Naive B cell (primary cell): ENCODE measurements at regions not wholly inside any gene's neighbourhood (a gene's known extent, or its start where the extent isn't known, plus 50 kb on each side); places are given as distances from the start of the nearest gene placed in this dataset.
A peak's percentile ranks its signal among the peaks of the same experiment; 100 is the strongest.

ENCODE experiments used
- ATAC-seq, 2 donors: fragments of 150-1000 bp; cut with Tn5 transposase; 2 replicates each; pipeline ENCODE4 v1.10.0; 2021; ENCODE audit warnings: low read depth in 2 of 2, mild to moderate bottlenecking in 2 of 2, moderate library complexity in 2 of 2
- DNase-seq: peaks from one replicate; pipeline ENCODE4 v3.0.0; 2022
- H3K27ac Mint-ChIP-seq, 6 donors: one replicate each; pipeline ENCODE4 v1.8.0; 2020 to 2022; ENCODE audit warnings: mild to moderate bottlenecking in 6 of 6, mixed read lengths in 6 of 6, moderate library complexity in 5 of 6, inconsistent platforms in 2 of 6
- H3K27me3 Mint-ChIP-seq, 3 donors: one replicate each; pipeline ENCODE4 v1.8.0; 2021 to 2022; ENCODE audit warnings: mixed read lengths in 3 of 3, mild to moderate bottlenecking in 1 of 3
- H3K36me3 Mint-ChIP-seq, 2 donors: one replicate each; pipeline ENCODE4 v1.8.0; 2020 to 2022; ENCODE audit warnings: mixed read lengths in 2 of 2, inconsistent platforms in 1 of 2, mild to moderate bottlenecking in 1 of 2
- H3K4me1 Mint-ChIP-seq, 3 donors: one replicate each; pipeline ENCODE4 v1.8.0; 2020 to 2022; ENCODE audit warnings: mixed read lengths in 3 of 3, inconsistent platforms in 1 of 3, mild to moderate bottlenecking in 1 of 3, moderate library complexity in 1 of 3
- H3K4me3 Mint-ChIP-seq, 8 donors: one replicate each; pipeline ENCODE4 v1.8.0; 2020 to 2022; ENCODE audit warnings: mild to moderate bottlenecking in 8 of 8, mixed read lengths in 8 of 8, moderate library complexity in 8 of 8, inconsistent platforms in 2 of 8
- H3K9me3 Mint-ChIP-seq, 7 donors: one replicate each; pipeline ENCODE4 v1.8.0; 2020 to 2022; ENCODE audit warnings: mixed read lengths in 7 of 7, mild to moderate bottlenecking in 5 of 7, inconsistent platforms in 2 of 7, moderate library complexity in 1 of 7

GRCh38 chr4:32226204-32226603 is 1506.0 kb downstream of the PCDH7 start:
- Mint-ChIP-seq H3K9me3 (peaks cover 0 to 3% (median 0%) of the 10 kb centered on the region in 7 donors), H3K4me3 (no peak overlapping the region), H3K4me1 (no peaks in the 10 kb centered on the region), H3K27me3 (no peaks in the 10 kb centered on the region), H3K36me3 (no peaks in the 10 kb centered on the region), H3K27ac (no peak overlapping the region)
- no peak for ATAC-seq
- no peak for DNase-seq

GRCh38 chr4:32226733-32227132 is 1506.6 kb downstream of the PCDH7 start:
- Mint-ChIP-seq H3K9me3 (peaks cover 0 to 3% (median 0%) of the 10 kb centered on the region in 7 donors), H3K27me3 (no peaks in the 10 kb centered on the region), H3K27ac (no peak overlapping the region), H3K4me1 (no peaks in the 10 kb centered on the region), H3K36me3 (no peaks in the 10 kb centered on the region), H3K4me3 (no peak overlapping the region)
- ATAC-seq = no peak
- no peak for DNase-seq

DNA sequence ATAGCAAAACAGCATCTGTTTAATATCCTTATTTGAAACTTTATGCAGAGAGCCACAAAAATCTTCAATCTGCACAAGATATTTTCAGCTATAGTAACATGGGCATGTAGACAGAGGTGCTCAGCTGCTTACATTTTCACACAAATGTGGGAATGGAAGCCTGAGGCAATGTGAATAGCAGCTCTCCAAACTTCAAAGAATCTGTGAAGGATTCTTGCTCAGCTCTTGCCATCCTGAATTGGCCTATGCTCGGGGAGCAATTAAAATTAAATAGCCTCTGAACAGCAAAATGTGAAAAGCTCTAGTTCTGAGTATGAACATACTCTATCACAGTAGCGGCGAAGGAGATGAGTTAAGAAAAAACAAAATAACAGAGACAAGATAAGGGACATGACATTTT is 1523.8 kb downstream of the PCDH7 start:
- Mint-ChIP-seq H3K27me3 (no peaks in the 10 kb centered on the region), H3K27ac (no peak overlapping the region), H3K9me3 (peaks cover 0 to 1% (median 0%) of the 10 kb centered on the region in 7 donors), H3K4me1 (no peaks in the 10 kb centered on the region), H3K36me3 (no peaks in the 10 kb centered on the region), H3K4me3 (no peak overlapping the region)
- no peak for ATAC-seq
- DNase-seq = no peak

DNA sequence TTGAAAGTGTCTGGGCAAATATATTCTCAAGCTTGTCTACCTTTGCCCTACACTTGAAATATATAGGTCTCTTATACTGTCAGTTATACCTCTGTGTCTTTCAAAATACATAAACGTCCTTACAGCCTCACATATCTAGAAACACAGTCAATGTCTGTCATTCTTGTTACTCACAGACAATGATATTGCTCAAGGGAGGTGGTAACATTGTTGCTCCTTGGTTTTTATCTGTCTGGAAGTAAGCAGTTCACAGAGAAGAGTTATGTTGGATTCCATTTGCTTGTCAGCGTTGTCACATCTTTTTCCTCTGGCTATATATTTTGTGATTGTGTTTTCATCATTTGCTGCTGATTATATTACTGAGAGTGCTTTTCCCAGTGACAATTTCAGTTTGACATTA is 1528.9 kb downstream of the PCDH7 start:
- no peaks in the 10 kb centered on the region for H3K4me1 Mint-ChIP-seq
- H3K9me3 Mint-ChIP-seq = peaks cover 0 to under 1% (median 0%) of the 10 kb centered on the region in 7 donors
- no peak for DNase-seq
- no peak for ATAC-seq
- no peaks in the 10 kb centered on the region for H3K27me3 Mint-ChIP-seq
- H3K27ac Mint-ChIP-seq = no peak overlapping the region
- no peaks in the 10 kb centered on the region for H3K36me3 Mint-ChIP-seq
- no peak overlapping the region for H3K4me3 Mint-ChIP-seq

- Mint-ChIP-seq H3K4me3 (no peak overlapping the region), H3K27ac (no peak overlapping the region), H3K4me1 (no peaks in the 10 kb centered on the region), H3K9me3 (peaks cover 0 to 4% (median 0%) of the 10 kb centered on the region in 7 donors), H3K27me3 (no peaks in the 10 kb centered on the region), H3K36me3 (no peaks in the 10 kb centered on the region)
- DNase-seq = no peak
- ATAC-seq = no peak
These were observed 1531.0 kb downstream of the PCDH7 start for GRCh38 chr4:32251126-32251525.

DNA sequence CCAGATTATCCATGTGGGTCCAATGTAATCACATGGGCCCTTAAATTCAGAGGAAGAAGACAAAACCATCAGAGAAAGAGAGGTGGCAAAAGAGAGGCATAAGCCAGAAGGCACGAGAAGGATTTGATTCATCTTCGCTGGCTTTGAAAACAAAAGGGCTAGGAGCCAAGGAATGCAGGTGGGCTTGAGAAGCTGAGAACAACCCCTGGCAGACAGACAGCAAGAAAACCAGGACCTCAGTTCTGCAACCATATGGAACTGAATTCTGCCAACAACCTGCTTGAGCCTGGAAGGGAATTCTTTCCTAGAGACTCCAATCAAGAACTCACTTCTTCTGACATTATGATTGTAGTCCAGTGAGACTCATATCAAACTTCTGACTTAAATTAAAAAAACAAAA is 1531.8 kb downstream of the PCDH7 start:
- Mint-ChIP-seq H3K27ac (no peak overlapping the region), H3K36me3 (no peaks in the 10 kb centered on the region), H3K9me3 (peaks cover 0 to 4% (median 0%) of the 10 kb centered on the region in 7 donors), H3K4me1 (no peaks in the 10 kb centered on the region), H3K27me3 (no peaks in the 10 kb centered on the region), H3K4me3 (no peak overlapping the region)
- ATAC-seq (no peak), DNase-seq (no peak)

GRCh38 chr4:32254216-32254615 is 1534.0 kb downstream of the PCDH7 start:
- DNase-seq (no peak), ATAC-seq (no peak)
- Mint-ChIP-seq H3K4me1 (no peaks in the 10 kb centered on the region), H3K9me3 (peaks cover 0 to 9% (median 0%) of the 10 kb centered on the region in 7 donors), H3K27ac (no peak overlapping the region), H3K27me3 (no peaks in the 10 kb centered on the region), H3K4me3 (no peak overlapping the region), H3K36me3 (no peaks in the 10 kb centered on the region)

- no peaks in the 10 kb centered on the region for H3K27me3 Mint-ChIP-seq
These were observed 1538.8 kb downstream of the PCDH7 start for GRCh38 chr4:32258986-32259385.

DNA sequence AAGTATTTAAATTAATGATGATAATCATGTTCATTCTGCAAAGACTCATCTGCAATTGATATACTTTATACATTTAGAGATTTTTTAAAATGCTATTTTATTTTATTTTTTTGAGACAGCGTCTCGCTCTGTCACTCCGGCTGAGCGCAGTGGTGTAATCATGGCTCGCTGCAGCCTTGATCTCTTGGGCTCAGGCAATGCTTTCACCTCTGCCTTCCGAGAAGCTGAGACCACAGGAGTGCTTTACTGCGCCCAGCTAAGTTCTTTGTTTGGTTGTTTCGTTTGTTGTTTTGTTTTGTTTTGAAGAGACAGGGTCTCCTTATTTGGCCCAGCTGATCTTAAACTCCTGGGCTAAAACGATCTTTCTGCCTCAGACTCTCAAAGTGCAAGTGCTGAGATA is 1541.0 kb downstream of the PCDH7 start:
- peaks cover 0 to 5% (median 0%) of the 10 kb centered on the region in 7 donors for H3K9me3 Mint-ChIP-seq
- no peak for DNase-seq
- no peaks in the 10 kb centered on the region for H3K27me3 Mint-ChIP-seq
- no peak for ATAC-seq
- H3K36me3 Mint-ChIP-seq = no peaks in the 10 kb centered on the region
- H3K4me1 Mint-ChIP-seq = no peaks in the 10 kb centered on the region
- no peak overlapping the region for H3K4me3 Mint-ChIP-seq
- no peak overlapping the region for H3K27ac Mint-ChIP-seq

More at GRCh38 chr4:32258986-32259385, 1538.8 kb downstream of the PCDH7 start:
- DNase-seq (no peak), ATAC-seq (no peak)
- Mint-ChIP-seq H3K9me3 (peaks cover 0 to 9% (median 0%) of the 10 kb centered on the region in 7 donors), H3K36me3 (no peaks in the 10 kb centered on the region), H3K4me1 (no peaks in the 10 kb centered on the region), H3K27ac (no peak overlapping the region), H3K4me3 (no peak overlapping the region)

GRCh38 chr4:32268863-32269262 is 1548.7 kb downstream of the PCDH7 start:
- DNase-seq (no peak), ATAC-seq (no peak)
- H3K27me3 Mint-ChIP-seq = no peaks in the 10 kb centered on the region
- no peaks in the 10 kb centered on the region for H3K4me1 Mint-ChIP-seq
- peaks cover 0 to 4% (median 0%) of the 10 kb centered on the region in 7 donors for H3K9me3 Mint-ChIP-seq
- H3K36me3 Mint-ChIP-seq = no peaks in the 10 kb centered on the region
- no peak overlapping the region for H3K27ac Mint-ChIP-seq
- H3K4me3 Mint-ChIP-seq = no peak overlapping the region

- Mint-ChIP-seq H3K36me3 (no peaks in the 10 kb centered on the region), H3K27me3 (no peaks in the 10 kb centered on the region), H3K4me1 (no peaks in the 10 kb centered on the region), H3K9me3 (peaks cover 0 to 8% (median 0%) of the 10 kb centered on the region in 7 donors), H3K27ac (peak overlapping the region in 1 of 6 donors; percentile 7), H3K4me3 (no peak overlapping the region)
- DNase-seq (no peak), ATAC-seq (no peak)
These were observed 1569.9 kb downstream of the PCDH7 start for GRCh38 chr4:32290102-32290501.

GRCh38 chr4:32318926-32319325 is 1598.8 kb downstream of the PCDH7 start:
- Mint-ChIP-seq H3K27me3 (no peaks in the 10 kb centered on the region), H3K27ac (peak overlapping the region in 1 of 6 donors; percentile 11), H3K4me1 (no peaks in the 10 kb centered on the region), H3K4me3 (no peak overlapping the region), H3K9me3 (peaks cover 0 to 14% (median 5%) of the 10 kb centered on the region in 7 donors), H3K36me3 (no peaks in the 10 kb centered on the region)
- no peak for DNase-seq
- no peak for ATAC-seq

DNA sequence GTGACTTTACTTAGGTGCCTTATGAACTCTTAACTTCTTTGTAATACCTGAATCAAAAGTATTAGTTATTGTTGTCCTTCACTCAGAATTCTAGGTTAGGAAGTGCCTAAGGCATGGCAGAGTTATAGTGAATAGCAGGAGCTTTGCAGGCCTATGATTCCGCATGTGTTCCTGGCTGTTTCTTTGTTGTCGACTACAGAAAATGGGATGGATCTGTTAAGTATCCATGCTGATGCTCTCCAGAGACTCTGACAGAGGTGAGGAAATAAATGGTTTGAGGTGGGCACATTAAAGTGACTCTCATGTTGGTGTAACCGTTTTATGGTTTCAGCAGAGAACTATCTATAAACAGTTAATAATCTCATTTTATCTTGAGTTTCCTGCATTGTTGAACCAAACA is 1601.3 kb downstream of the PCDH7 start:
- Mint-ChIP-seq H3K27ac (no peak overlapping the region), H3K4me3 (no peak overlapping the region), H3K27me3 (no peaks in the 10 kb centered on the region), H3K36me3 (no peaks in the 10 kb centered on the region), H3K4me1 (no peaks in the 10 kb centered on the region), H3K9me3 (peaks cover 0 to 21% (median 7%) of the 10 kb centered on the region in 7 donors)
- DNase-seq = no peak
- no peak for ATAC-seq

GRCh38 chr4:32334759-32335158 is 1614.6 kb downstream of the PCDH7 start:
- ATAC-seq = no peak
- Mint-ChIP-seq H3K9me3 (peaks cover 0 to 4% (median 2%) of the 10 kb centered on the region in 7 donors), H3K36me3 (no peaks in the 10 kb centered on the region), H3K4me3 (no peak overlapping the region), H3K4me1 (no peaks in the 10 kb centered on the region), H3K27ac (no peak overlapping the region), H3K27me3 (no peaks in the 10 kb centered on the region)
- no peak for DNase-seq

- DNase-seq (no peak), ATAC-seq (no peak)
- no peaks in the 10 kb centered on the region for H3K4me1 Mint-ChIP-seq
- H3K9me3 Mint-ChIP-seq = no peaks in the 10 kb centered on the region
- no peak overlapping the region for H3K27ac Mint-ChIP-seq
- no peaks in the 10 kb centered on the region for H3K27me3 Mint-ChIP-seq
- no peak overlapping the region for H3K4me3 Mint-ChIP-seq
- no peaks in the 10 kb centered on the region for H3K36me3 Mint-ChIP-seq
These were observed 1617.2 kb downstream of the PCDH7 start for GRCh38 chr4:32337403-32337802.
